Activated T-helper 17 cell treated with anti-CD3 and anti-CD28 coated beads, Interleukin-2, amount 50 U/mL, for 72 hours (primary cell): ENCODE measurements at regions not wholly inside any gene's neighbourhood (a gene's known extent, or its start where the extent isn't known, plus 50 kb on each side); places are given as distances from the start of the nearest gene placed in this dataset.

Source experiments
- ATAC-seq: fragments of 150-1000 bp; cut with Tn5 transposase; replicated peaks from 2 replicates; pipeline ENCODE4 v1.10.0; 2021; ENCODE audit warnings: mild to moderate bottlenecking, moderate library complexity
- H3K27ac Mint-ChIP-seq: one replicate; pipeline ENCODE4 v1.8.0; 2022; ENCODE audit warnings: mixed read lengths
- H3K27me3 Mint-ChIP-seq: one replicate; pipeline ENCODE4 v1.8.0; 2022; ENCODE audit warnings: mixed read lengths
- H3K36me3 Mint-ChIP-seq: one replicate; pipeline ENCODE4 v1.8.0; 2022; ENCODE audit warnings: low read depth, mild to moderate bottlenecking, mixed read lengths
- H3K4me1 Mint-ChIP-seq: one replicate; pipeline ENCODE4 v1.8.0; 2022; ENCODE audit warnings: mixed read lengths
- H3K4me3 Mint-ChIP-seq: one replicate; pipeline ENCODE4 v1.8.0; 2022; ENCODE audit warnings: mild to moderate bottlenecking, mixed read lengths
- H3K9me3 Mint-ChIP-seq: one replicate; pipeline ENCODE4 v1.8.0; 2022; ENCODE audit warnings: mixed read lengths

DNA sequence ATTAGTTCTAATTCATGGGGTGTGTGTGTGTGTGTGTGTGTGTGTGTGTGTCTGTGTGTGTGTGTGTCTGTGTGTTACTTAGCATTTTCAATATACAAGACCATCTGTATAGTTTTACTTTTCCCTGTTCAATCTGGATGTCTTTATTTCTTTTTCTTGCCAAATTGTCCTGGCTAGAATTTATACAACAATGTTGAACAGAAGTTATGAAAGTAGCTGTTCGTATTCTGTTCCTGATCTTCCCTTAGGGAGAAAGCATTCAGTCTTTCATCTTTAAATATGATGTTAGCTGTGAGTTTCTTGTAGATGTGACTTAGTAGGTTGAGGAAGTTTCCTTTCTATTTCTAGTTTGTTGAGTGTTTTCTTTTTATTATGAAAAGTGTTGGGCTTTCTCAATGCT, 101.0 kb upstream of the ADRA1D start:
- H3K36me3 Mint-ChIP-seq: no peaks in the 10 kb centered on the region
- peaks cover 47% of the 10 kb centered on the region for H3K27me3 Mint-ChIP-seq
- no peaks in the 10 kb centered on the region for H3K4me1 Mint-ChIP-seq
- no peak for ATAC-seq
- no peaks in the 10 kb centered on the region for H3K9me3 Mint-ChIP-seq
- no peak overlapping the region for H3K4me3 Mint-ChIP-seq
- no peak overlapping the region for H3K27ac Mint-ChIP-seq

DNA sequence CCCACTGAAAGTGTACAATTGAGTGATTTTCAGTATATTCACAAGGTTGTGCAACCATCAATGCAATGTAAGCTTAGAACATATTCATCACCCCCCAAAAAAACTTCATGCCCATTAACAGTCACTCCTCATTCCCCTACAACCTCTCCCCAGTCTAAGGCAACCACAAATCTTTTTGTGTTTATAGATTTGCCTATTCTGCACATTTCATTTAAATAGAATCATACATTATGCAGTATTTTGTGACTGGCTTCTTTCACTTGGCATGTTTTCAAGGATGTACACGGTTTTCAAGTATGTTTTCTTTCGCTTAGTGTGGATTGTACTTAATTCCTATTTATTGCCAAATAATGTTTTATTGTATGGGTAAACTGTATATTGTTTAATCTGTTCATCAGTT, 95.6 kb upstream of the ADRA1D start:
- no peaks in the 10 kb centered on the region for H3K36me3 Mint-ChIP-seq
- no peak for ATAC-seq
- H3K27ac Mint-ChIP-seq: no peak overlapping the region
- no peaks in the 10 kb centered on the region for H3K9me3 Mint-ChIP-seq
- no peaks in the 10 kb centered on the region for H3K4me1 Mint-ChIP-seq
- H3K4me3 Mint-ChIP-seq: no peak overlapping the region
- peaks cover 42% of the 10 kb centered on the region for H3K27me3 Mint-ChIP-seq

GRCh38 chr20:4342609-4343008, 93.5 kb upstream of the ADRA1D start:
- Mint-ChIP-seq H3K36me3 (no peaks in the 10 kb centered on the region), H3K4me1 (no peaks in the 10 kb centered on the region), H3K9me3 (no peaks in the 10 kb centered on the region), H3K4me3 (no peak overlapping the region), H3K27me3 (peaks cover 35% of the 10 kb centered on the region), H3K27ac (no peak overlapping the region)
- ATAC-seq: no peak

GRCh38 chr20:4341804-4342485, 92.9 kb upstream of the ADRA1D start:
- Mint-ChIP-seq H3K36me3 (no peaks in the 10 kb centered on the region), H3K27ac (no peak overlapping the region), H3K4me3 (no peak overlapping the region), H3K4me1 (no peaks in the 10 kb centered on the region), H3K27me3 (peaks cover 31% of the 10 kb centered on the region), H3K9me3 (no peaks in the 10 kb centered on the region)
- ATAC-seq: no peak

DNA sequence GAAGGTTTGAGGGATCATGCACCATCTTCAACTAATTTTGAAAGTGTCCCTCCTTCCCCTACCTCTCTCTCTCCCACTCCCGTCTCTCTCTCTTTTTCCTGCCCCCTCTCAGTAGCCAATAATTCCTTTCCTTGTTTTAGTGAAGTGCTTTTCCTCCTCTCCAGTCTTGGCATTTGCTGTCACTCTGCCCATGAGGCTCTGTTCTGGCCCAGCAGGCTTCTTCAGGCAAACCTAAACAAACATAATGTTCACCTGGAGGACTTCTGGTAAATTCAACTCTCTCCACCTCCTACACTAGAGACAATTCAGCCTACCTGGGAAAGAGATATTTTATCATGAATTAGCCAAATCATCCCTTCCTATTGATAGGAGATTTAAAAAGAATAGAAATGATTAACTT, 86.6 kb upstream of the ADRA1D start:
- Mint-ChIP-seq H3K27me3 (peaks cover 29% of the 10 kb centered on the region), H3K9me3 (no peaks in the 10 kb centered on the region), H3K4me1 (no peaks in the 10 kb centered on the region), H3K4me3 (no peak overlapping the region), H3K27ac (no peak overlapping the region), H3K36me3 (no peaks in the 10 kb centered on the region)
- no peak for ATAC-seq

- Mint-ChIP-seq H3K27ac (no peak overlapping the region), H3K36me3 (no peaks in the 10 kb centered on the region), H3K4me3 (no peak overlapping the region), H3K9me3 (no peaks in the 10 kb centered on the region), H3K4me1 (no peaks in the 10 kb centered on the region), H3K27me3 (peaks cover 27% of the 10 kb centered on the region)
- ATAC-seq: no peak
Observed at GRCh38 chr20:4332121-4332860, 83.2 kb upstream of the ADRA1D start.

GRCh38 chr20:4330011-4330410, 80.9 kb upstream of the ADRA1D start:
- Mint-ChIP-seq H3K36me3 (no peaks in the 10 kb centered on the region), H3K4me3 (no peak overlapping the region), H3K4me1 (no peaks in the 10 kb centered on the region), H3K27ac (no peak overlapping the region), H3K9me3 (no peaks in the 10 kb centered on the region), H3K27me3 (peaks cover 40% of the 10 kb centered on the region)
- ATAC-seq: no peak

DNA sequence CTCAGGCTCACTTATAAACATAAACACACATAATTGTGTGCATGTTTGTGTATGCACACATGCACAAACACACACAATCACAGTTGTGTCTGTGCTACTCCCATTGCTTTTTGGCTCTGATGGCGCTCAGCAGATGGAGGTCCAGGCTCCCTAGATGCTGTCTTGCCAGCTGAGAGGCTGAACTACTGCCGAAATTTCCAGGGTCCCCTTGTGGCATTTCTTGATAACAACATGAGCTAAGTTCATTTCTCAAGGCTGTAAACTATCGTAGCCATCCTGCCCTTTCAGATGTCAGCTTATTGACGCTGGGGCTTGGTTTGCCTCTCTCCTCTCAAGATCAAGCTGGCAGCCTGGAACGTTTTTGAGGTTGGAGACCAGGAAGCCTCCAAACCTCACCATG, 80.1 kb upstream of the ADRA1D start:
- peaks cover 42% of the 10 kb centered on the region for H3K27me3 Mint-ChIP-seq
- no peaks in the 10 kb centered on the region for H3K4me1 Mint-ChIP-seq
- H3K36me3 Mint-ChIP-seq: no peaks in the 10 kb centered on the region
- H3K9me3 Mint-ChIP-seq: no peaks in the 10 kb centered on the region
- no peak overlapping the region for H3K27ac Mint-ChIP-seq
- no peak overlapping the region for H3K4me3 Mint-ChIP-seq
- ATAC-seq: no peak

DNA sequence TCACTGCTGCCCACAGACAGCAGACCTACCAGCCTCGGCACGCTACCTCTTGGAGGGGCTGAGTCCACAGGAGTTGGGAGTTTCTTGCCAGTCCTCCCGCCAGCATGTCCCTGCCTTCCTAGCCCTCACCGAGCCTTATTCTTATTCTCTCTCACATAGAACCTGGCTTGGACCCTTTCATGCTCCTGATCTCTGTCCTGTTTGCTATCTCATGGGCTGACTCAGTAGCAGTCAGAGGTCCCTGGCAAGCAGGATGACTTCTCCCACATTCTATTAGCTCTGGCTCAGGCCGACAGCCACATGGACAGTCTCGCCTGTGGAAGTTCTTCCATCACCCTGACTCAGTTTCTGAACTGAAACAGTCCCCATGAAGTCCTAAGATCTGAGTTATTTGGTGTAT, 79.5 kb upstream of the ADRA1D start:
- Mint-ChIP-seq H3K4me1 (no peaks in the 10 kb centered on the region), H3K4me3 (no peak overlapping the region), H3K27ac (no peak overlapping the region), H3K27me3 (peaks cover 41% of the 10 kb centered on the region), H3K36me3 (no peaks in the 10 kb centered on the region), H3K9me3 (no peaks in the 10 kb centered on the region)
- no peak for ATAC-seq

GRCh38 chr20:4327956-4328355, 78.9 kb upstream of the ADRA1D start:
- Mint-ChIP-seq H3K4me1 (no peaks in the 10 kb centered on the region), H3K27me3 (peaks cover 40% of the 10 kb centered on the region)
- no peak for ATAC-seq

DNA sequence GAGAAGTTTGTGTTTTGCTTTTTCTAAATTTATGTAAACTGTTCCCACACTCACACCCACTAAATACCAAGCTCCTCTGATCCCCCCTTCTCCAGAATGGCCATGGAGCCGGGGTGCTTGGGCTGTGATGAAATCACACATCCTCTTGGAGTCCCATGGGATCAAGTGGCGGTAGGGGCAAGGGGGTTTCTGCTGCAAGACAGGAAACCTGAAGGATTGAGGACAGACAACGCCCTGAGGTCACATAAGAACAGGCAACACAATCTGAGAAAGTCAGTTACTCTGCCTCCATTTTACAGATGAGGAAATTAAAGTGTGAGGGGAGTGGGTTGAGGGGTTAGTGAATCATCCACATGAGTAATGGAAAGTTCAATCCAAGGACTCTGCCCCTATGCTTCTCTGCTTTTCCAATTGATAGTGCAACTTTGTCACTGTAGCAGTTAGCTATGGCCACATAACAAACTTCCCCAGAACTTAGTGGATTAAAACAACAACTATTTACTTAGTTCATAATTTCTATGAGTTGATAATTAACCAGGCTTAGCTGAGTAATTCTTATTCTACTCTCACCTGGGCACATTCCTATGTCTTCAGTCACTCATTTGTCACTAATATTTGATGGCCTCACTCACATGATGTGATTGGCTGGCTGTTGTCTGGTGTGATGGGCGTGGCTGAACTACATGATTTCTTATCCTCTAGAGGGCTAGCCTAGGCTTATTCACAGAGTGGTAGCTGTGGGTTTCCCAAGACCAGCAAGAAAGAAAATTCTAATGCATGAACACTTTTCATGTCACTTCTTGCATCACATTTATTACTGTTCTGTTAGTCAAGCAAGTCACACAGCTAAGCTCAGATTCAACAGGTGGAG, 77.3 kb upstream of the ADRA1D start:
- Mint-ChIP-seq H3K9me3 (no peaks in the 10 kb centered on the region), H3K27ac (peak overlapping the region; percentile 48), H3K4me3 (no peak overlapping the region), H3K4me1 (no peaks in the 10 kb centered on the region), H3K36me3 (no peaks in the 10 kb centered on the region), H3K27me3 (peaks cover 30% of the 10 kb centered on the region)
- ATAC-seq: peak; percentile 64

More at GRCh38 chr20:4327956-4328355, 78.9 kb upstream of the ADRA1D start:
- Mint-ChIP-seq H3K9me3 (no peaks in the 10 kb centered on the region), H3K4me3 (no peak overlapping the region), H3K36me3 (no peaks in the 10 kb centered on the region), H3K27ac (no peak overlapping the region)

DNA sequence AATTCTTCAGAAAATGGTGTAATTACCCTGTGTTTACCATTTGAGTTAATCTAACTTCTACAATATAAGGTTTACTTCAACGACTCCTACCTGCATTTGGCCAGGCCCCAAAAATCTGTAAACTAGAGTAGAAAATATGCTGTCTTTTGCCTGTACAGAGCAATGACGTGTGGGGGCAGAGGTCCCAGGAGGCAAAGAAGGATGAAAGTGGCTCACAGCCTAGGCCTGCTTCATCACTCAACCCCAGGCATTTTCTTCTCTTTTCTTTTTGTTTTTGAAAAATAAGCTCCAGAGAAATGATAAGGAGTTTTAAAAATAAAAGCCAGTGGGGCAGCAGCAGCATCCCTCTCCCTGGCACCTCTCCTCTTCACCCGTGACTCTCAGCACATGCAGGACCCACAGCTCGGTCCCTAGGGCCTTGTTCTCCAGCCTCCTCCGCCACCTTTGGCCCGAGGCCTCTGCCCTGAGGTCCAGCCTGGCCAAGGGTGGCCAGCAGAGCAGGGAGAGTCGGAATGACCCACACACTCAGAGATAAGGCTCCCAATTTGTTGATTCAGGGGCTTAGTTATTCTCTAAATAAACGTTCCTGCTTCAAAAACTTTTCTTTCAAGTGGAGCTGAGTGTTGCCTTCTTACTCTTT, 76.6 kb upstream of the ADRA1D start:
- H3K9me3 Mint-ChIP-seq: no peaks in the 10 kb centered on the region
- ATAC-seq: no peak
- no peaks in the 10 kb centered on the region for H3K36me3 Mint-ChIP-seq
- peak overlapping the region; percentile 48 for H3K27ac Mint-ChIP-seq
- H3K4me1 Mint-ChIP-seq: no peaks in the 10 kb centered on the region
- no peak overlapping the region for H3K4me3 Mint-ChIP-seq
- H3K27me3 Mint-ChIP-seq: peaks cover 30% of the 10 kb centered on the region

DNA sequence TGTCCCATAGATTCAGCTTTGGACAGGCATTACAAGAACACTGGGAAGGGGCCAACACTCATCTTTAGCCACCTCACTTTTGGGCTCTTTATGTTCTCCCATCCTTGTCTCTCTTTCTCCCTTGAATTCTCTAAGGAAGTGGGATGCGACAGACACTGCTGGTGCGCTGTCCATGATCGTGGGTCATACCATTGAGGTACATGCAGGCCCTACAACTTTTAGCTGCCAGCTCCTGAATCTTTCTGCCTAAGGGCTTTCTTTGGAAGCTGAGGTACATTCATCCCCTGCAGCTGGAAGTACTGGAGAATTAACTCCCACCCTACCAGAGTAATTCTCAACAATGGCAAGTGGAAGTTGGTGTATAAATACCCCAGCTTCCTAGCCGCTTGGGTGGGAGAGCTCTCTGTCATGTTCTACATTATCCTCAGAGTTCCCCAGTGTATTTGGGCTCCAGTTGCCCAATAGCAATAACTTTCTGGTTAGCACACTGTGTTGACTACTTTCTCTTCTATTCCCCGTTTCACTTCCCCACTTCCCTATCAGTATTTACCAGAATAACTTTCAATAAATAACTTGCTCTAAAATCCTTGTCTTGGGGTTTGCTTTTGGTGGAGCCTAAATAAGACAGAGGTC, 75.6 kb upstream of the ADRA1D start:
- peaks cover 30% of the 10 kb centered on the region for H3K27me3 Mint-ChIP-seq
- no peaks in the 10 kb centered on the region for H3K36me3 Mint-ChIP-seq
- no peak for ATAC-seq
- peak overlapping the region; percentile 48 for H3K27ac Mint-ChIP-seq
- H3K4me1 Mint-ChIP-seq: no peaks in the 10 kb centered on the region
- no peak overlapping the region for H3K4me3 Mint-ChIP-seq
- H3K9me3 Mint-ChIP-seq: no peaks in the 10 kb centered on the region

GRCh38 chr20:4322499-4322898, 73.4 kb upstream of the ADRA1D start:
- Mint-ChIP-seq H3K36me3 (no peaks in the 10 kb centered on the region), H3K9me3 (no peaks in the 10 kb centered on the region), H3K27ac (no peak overlapping the region), H3K4me1 (no peaks in the 10 kb centered on the region), H3K4me3 (no peak overlapping the region), H3K27me3 (peaks cover 27% of the 10 kb centered on the region)
- peak; percentile 54 for ATAC-seq
